K562 (cell line): ENCODE measurements at regions not wholly inside any gene's neighbourhood (a gene's known extent, or its start where the extent isn't known, plus 50 kb on each side); places are given as distances from the start of the nearest gene placed in this dataset.
A peak's percentile ranks its signal among the peaks of the same experiment; 100 is the strongest.

ENCODE experiments used
- ADNP ChIP-seq: fragments of 200-800 bp; sonication (Bioruptor generic); IDR thresholded peaks from 2 replicates; pipeline ENCODE4 v1.6.1; 2016; ENCODE audit warnings: missing genetic modification characterization, missing compliant biosample characterization
- ATF1 ChIP-seq, 2 experiments: fragments of 450-650 bp in 1 of 2; IDR thresholded peaks; 2 replicates each; pipeline ENCODE4 v1.6.1; 2016; ENCODE audit warnings: missing compliant biosample characterization in 1 of 2, missing genetic modification characterization in 1 of 2
- BRF1 ChIP-seq: IDR thresholded peaks from 3 replicates; pipeline ENCODE4 v1.6.1; 2011; ENCODE audit warnings: borderline replicate concordance, mild to moderate bottlenecking; ENCODE audit not compliant: insufficient read length; ENCODE audit errors: extremely low read depth
- COPS2 ChIP-seq: fragments of 450-650 bp; conservative IDR thresholded peaks from 2 replicates; pipeline ENCODE4 v1.6.1; 2016; ENCODE audit warnings: mild to moderate bottlenecking, moderate library complexity
- CTCF ChIP-seq, 3 experiments: IDR thresholded peaks in 2 of 3; conservative IDR thresholded peaks in 1 of 3; 2 replicates each; pipeline ENCODE4 v1.5.1; 2011 to 2012; ENCODE audit warnings: low read length in 3 of 3, mild to moderate bottlenecking in 3 of 3, control low read depth in 2 of 3, improper control_type of control experiment in 1 of 3, inconsistent platforms in 1 of 3, low read depth in 1 of 3, mixed read lengths in 1 of 3, moderate library complexity in 1 of 3; ENCODE audit not compliant: insufficient read depth in 2 of 3
- MAX ChIP-seq: sonication (generic); formaldehyde crosslinking; IDR thresholded peaks from 2 replicates; pipeline ENCODE4 v1.9.0; 2022; ENCODE audit warnings: mild to moderate bottlenecking, missing genetic modification reagents
- PCBP1 ChIP-seq: fragments of 200-400 bp; formaldehyde crosslinking; IDR thresholded peaks from 2 replicates; pipeline ENCODE4 v1.6.1; 2018; ENCODE audit warnings: mild to moderate bottlenecking, low read depth, low read length; ENCODE audit not compliant: poor library complexity, severe bottlenecking
- PHB ChIP-seq: fragments of 250-450 bp; sonication (Bioruptor Pico); IDR thresholded peaks from 2 replicates; pipeline ENCODE4 v1.5.0; 2021
- SIX5 ChIP-seq, 2 experiments: IDR thresholded peaks; 2 replicates each; pipeline ENCODE4 v1.6.1; 2011; ENCODE audit warnings: low read length in 2 of 2, borderline replicate concordance in 1 of 2, low read depth in 1 of 2, mild to moderate bottlenecking in 1 of 2, moderate library complexity in 1 of 2; ENCODE audit not compliant: insufficient read depth in 1 of 2
- SREBF2 ChIP-seq: sonication (generic); formaldehyde crosslinking; IDR thresholded peaks from 2 replicates; pipeline ENCODE4 v1.4.0; 2020; ENCODE audit warnings: mild to moderate bottlenecking, missing genetic modification reagents
- ZNF232 ChIP-seq: sonication (generic); formaldehyde crosslinking; IDR thresholded peaks from 2 replicates; pipeline ENCODE4 v1.8.0; 2022; ENCODE audit warnings: mild to moderate bottlenecking, missing genetic modification reagents
- ZNF668 ChIP-seq: fragments of 250-450 bp; sonication (Bioruptor Pico); IDR thresholded peaks from 2 replicates; pipeline ENCODE4 v1.8.0; 2022; ENCODE audit warnings: mild to moderate bottlenecking, inconsistent platforms
- ZNF707 ChIP-seq: fragments of 250-450 bp; sonication (Bioruptor Pico); conservative IDR thresholded peaks from 2 replicates; pipeline ENCODE4 v1.8.0; 2022; ENCODE audit warnings: inconsistent platforms, mild to moderate bottlenecking, moderate library complexity
- TF ChIP-seq, protein P1 (sequence below), 2 experiments: IDR thresholded peaks; 2 replicates each; pipeline ENCODE4 v1.6.1; 2011; ENCODE audit warnings: borderline replicate concordance in 1 of 2, control low read depth in 1 of 2, low read depth in 1 of 2, low read length in 1 of 2, mild to moderate bottlenecking in 1 of 2, mixed read lengths in 1 of 2, moderate library complexity in 1 of 2; ENCODE audit not compliant: insufficient read depth in 1 of 2, insufficient read length in 1 of 2, poor library complexity in 1 of 2, severe bottlenecking in 1 of 2; ENCODE audit errors: extremely low read depth in 1 of 2
- TF ChIP-seq, protein P2 (sequence below): fragments of 200-800 bp; sonication (Bioruptor generic); IDR thresholded peaks from 2 replicates; pipeline ENCODE4 v1.6.1; 2016; ENCODE audit warnings: missing genetic modification characterization, missing compliant biosample characterization
- TF ChIP-seq, protein P3 (sequence below): fragments of 250-450 bp; sonication (Bioruptor Pico); IDR thresholded peaks from 2 replicates; pipeline ENCODE4 v1.8.0; 2021; ENCODE audit warnings: borderline replicate concordance, mild to moderate bottlenecking, moderate library complexity; ENCODE audit not compliant: poor library complexity, severe bottlenecking

DNA sequence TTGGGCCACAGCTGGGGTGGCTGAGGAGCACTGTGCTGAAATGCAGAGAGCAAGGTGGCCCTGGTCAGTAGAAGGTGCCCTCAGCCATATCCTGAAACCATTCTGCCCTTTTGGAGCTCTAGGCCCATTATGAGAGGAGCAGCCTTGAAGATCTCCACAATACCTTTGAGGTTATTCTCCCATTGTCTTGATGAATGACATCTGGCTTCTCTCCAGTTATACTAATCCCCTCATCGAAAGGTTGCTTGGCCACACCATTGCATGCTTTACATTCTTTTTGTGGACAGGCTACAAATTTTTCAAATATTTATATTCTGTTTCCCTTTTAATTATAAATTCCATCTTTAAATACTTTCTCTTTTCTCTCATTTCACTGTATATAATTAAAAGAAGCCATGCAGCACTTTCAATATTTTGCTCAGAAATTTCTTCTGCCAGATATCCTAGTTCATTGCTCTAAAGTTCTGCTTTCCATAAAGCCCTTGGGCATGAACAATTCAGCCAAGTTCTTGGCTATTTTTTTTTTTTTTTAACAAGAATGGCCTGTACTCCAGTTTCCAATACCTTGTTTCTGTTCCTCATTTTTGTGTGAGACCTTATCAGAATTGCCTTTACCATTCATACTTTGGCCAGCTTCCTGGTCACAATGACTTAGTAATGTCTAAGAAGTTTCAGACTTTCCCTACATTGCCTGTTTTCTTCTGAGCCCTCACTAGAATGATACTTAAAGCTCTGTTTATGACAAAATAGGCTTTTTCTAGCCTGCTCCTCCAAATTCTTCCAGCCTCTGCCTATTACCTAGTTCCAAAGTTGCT lies 138.9 kb upstream of the SGO1 start (continued):
- TF ChIP-seq, protein P1, sequence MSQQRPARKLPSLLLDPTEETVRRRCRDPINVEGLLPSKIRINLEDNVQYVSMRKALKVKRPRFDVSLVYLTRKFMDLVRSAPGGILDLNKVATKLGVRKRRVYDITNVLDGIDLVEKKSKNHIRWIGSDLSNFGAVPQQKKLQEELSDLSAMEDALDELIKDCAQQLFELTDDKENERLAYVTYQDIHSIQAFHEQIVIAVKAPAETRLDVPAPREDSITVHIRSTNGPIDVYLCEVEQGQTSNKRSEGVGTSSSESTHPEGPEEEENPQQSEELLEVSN (IDR thresholded peaks at IDR 0.05; ENCODE audit: borderline replicate concordance in 1 of 2, extremely low read depth in 1 of 2, insufficient read depth in 1 of 2, insufficient read length in 1 of 2, low read depth in 1 of 2, low read length in 1 of 2, poor library complexity in 1 of 2, severe bottlenecking in 1 of 2) = no peak
- TF ChIP-seq ZNF707 (CRISPR knock-in tag) (no peak), ATF1 (CRISPR knock-in tag; IDR thresholded peaks at IDR 0.05) (no peak), ATF1 (tag; IDR thresholded peaks at IDR 0.05) (0 out of 2 replicates have a peak, but pooled peaks have one; percentile 6), ZNF668 (CRISPR knock-in tag) (no peak), BRF1 (no peak), SREBF2 (CRISPR knock-in tag) (no peak), MAX (CRISPR knock-in tag) (no peak), ZNF232 (CRISPR knock-in tag) (no peak), CTCF (IDR thresholded peaks at IDR 0.05 in 2 of 3, conservative IDR thresholded peaks at IDR 0.05 in 1 of 3; ENCODE audit: insufficient read depth in 2 of 3, low read depth in 1 of 3, low read length in 3 of 3) (no peak), COPS2 (no peak), ADNP (tag) (0 out of 2 replicates have a peak, but pooled peaks have one; percentile 27), SIX5 (IDR thresholded peaks at IDR 0.05; ENCODE audit: borderline replicate concordance in 1 of 2, insufficient read depth in 1 of 2, low read depth in 1 of 2, low read length in 2 of 2) (no peak), PCBP1 (no peak), PHB (CRISPR knock-in tag) (no peak)
- TF ChIP-seq, protein P2, sequence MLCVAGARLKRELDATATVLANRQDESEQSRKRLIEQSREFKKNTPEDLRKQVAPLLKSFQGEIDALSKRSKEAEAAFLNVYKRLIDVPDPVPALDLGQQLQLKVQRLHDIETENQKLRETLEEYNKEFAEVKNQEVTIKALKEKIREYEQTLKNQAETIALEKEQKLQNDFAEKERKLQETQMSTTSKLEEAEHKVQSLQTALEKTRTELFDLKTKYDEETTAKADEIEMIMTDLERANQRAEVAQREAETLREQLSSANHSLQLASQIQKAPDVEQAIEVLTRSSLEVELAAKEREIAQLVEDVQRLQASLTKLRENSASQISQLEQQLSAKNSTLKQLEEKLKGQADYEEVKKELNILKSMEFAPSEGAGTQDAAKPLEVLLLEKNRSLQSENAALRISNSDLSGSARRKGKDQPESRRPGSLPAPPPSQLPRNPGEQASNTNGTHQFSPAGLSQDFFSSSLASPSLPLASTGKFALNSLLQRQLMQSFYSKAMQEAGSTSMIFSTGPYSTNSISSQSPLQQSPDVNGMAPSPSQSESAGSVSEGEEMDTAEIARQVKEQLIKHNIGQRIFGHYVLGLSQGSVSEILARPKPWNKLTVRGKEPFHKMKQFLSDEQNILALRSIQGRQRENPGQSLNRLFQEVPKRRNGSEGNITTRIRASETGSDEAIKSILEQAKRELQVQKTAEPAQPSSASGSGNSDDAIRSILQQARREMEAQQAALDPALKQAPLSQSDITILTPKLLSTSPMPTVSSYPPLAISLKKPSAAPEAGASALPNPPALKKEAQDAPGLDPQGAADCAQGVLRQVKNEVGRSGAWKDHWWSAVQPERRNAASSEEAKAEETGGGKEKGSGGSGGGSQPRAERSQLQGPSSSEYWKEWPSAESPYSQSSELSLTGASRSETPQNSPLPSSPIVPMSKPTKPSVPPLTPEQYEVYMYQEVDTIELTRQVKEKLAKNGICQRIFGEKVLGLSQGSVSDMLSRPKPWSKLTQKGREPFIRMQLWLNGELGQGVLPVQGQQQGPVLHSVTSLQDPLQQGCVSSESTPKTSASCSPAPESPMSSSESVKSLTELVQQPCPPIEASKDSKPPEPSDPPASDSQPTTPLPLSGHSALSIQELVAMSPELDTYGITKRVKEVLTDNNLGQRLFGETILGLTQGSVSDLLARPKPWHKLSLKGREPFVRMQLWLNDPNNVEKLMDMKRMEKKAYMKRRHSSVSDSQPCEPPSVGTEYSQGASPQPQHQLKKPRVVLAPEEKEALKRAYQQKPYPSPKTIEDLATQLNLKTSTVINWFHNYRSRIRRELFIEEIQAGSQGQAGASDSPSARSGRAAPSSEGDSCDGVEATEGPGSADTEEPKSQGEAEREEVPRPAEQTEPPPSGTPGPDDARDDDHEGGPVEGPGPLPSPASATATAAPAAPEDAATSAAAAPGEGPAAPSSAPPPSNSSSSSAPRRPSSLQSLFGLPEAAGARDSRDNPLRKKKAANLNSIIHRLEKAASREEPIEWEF (CRISPR knock-in tag) = no peak
- TF ChIP-seq, protein P3, sequence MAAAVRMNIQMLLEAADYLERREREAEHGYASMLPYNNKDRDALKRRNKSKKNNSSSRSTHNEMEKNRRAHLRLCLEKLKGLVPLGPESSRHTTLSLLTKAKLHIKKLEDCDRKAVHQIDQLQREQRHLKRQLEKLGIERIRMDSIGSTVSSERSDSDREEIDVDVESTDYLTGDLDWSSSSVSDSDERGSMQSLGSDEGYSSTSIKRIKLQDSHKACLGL (CRISPR knock-in tag) = no peak
